ENCODE measurements at regions not wholly inside any gene's neighbourhood (a gene's known extent, or its start where the extent isn't known, plus 50 kb on each side); places are given as distances from the start of the nearest gene placed in this dataset.

DNA sequence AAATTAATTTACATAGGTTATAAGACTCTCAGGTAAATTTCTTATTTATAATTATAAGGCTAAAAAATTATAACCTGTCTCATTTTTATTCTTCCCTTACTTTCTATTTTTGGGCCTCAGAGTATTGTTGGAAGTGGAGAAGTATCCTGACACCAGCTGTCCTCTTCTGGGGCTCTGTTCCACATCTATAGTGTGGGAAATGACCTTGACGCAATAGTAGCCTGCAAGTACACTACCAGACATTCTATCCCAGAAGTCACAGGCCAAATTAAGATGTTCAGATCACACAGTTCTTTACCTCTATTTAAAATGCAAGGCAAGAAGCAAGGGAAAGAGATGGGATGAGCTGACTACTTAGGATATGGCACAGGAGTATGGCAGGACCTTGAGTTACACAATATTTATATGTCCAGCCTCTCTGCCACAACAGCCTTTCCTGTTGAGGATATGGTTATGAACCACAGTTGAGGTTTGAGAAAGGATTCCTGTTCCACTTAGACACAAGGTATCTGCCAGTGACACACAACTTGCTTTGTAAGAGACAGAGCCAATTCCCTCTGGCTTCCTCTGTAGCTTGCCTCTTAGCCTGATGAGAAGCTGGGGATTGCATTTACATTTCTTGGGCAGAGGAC is 158.0 kb upstream of the IL12A start:
- DNase-seq = no peak

DNA sequence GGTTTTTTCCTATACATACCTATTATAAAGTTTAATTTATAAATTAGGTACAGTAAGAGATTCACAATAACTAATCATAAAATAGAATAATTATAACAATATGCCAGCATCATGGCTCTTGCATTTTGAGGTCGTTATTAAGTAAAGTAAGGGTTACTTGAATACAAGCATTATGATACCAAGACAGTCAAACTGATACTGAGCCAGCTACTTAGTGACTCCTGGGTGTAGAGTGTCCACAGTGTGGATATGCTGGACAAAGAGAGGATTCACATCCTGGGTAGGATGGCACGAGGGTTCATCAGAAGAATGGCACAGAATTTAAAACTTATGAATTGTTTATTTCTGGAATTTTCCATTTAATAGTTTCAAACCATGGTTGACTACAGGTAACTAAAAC is 157.2 kb upstream of the IL12A start:
- no peak for DNase-seq

DNA sequence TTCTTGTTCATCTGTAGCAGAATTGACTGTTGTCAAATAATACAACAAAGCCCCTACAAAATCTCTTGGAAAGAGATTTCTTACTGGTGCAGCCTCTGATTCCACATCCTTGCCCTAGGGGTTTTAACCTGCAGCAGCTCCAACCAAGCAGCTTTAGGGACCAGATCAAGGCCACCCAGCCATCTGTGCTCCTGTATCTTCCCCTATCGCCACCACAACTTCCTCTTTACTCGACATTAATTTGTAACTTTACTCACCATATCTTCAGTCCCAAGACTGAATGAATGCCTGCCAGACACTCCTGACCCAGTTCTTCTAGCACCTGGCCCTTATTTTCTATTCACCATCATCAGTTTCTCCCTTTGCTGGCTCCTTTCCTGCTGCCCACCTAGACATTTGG is 156.6 kb upstream of the IL12A start:
- DNase-seq = peak in 2 of 3 donors; percentile 19 to 32

DNA sequence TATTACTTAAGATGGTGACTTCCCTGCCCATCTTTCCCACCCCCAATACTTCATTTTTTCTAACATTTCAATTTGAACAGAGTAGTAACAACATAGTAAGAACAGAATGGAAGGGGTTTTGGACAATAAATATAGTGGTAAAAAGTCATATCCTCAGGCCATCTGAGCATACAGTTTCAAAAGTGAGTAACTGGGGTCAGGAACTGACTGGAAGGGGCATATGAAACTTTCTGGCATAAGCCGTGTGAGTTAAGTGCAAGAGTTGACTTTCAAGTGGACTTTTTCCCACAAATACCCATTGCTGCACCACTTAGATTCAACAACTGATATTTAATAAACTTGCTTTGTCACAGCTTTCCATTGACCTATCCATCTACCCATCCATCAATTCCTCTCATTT is 153.5 kb upstream of the IL12A start:
- no peak for DNase-seq

DNA sequence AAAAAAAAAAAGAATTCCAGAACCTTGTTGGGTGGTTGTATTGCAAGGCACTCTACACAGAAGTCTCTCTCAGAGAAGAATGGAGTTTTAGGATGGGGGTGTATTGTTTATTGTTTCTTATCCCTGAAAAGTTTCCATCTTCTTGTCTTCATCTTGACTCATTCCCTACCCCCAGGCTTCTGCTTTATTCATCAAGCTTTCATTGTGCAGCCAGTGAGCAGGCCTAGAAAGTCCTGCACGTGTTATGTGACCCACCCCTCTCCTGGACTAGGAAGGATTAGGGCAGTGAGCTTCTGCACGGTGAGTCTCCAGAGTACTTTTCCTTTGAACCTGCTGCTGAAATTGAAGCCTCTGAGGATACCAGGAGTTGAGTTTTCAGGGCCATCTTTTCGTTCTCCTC is 150.9 kb upstream of the IL12A start:
- no peak for DNase-seq

DNA sequence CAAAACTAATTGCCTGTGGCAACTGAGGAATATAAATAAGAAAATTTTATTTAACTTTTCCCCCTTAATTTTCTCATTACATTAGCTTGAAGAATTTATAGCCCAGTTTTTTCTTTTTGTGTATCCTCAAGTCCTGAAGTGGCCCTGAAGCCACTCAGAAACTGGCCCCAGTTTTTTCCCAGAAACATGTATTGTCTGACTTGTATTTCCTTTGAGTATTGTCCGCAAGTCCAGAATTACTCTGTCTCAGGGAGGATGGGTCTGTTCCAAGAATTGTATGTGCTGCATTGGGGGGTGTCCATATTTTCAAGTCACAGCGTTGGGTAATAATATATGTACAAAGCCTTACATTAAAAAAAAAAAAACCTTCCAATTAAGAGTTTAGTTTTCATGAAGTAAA is 149.7 kb upstream of the IL12A start:
- DNase-seq = no peak

DNA sequence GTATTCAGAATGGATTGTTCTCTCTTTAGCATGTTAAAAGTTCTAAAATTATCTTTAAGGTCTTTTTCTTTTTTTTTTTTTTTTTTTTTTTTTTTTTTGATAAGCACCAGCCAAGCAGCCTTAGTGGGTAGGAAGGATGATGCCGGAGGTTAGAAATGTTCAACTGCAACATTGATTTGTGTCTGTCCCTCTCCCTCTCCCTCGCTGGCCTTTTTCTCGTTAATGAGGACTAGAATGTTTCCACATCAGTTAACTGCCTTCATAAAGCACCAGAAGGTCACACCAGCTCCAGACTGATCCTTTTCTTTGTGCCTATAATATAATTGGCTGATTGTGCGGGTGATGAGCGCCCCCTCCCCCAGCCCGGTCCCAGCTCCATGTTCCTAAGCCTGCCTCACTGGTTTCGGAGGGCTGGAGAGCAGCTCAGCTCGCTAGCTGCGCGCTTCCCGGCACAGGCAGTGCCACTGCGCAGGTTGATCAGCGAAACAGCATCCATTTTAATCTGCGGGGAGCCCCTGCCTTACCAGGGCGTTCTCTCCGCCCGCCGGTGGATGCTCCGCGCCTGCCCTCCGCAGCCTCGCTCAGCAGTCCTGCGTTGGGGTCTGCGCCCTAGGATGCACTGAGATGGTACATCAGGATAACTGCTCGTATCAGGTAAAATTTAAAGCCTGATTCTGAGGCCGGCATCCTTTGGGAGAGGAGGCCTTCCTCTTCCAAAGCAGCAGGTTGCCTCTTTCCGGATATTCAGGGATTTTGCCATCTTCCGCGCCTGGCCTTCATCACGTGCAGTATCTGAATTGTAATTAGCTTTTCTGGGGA is 148.9 kb upstream of the IL12A start, which contains the start of gene SCHIP1:
TSS of gene SCHIP1 (plus strand) at position 301 of the 819 bp plus-strand sequence.
- DNase-seq = no peak

DNA sequence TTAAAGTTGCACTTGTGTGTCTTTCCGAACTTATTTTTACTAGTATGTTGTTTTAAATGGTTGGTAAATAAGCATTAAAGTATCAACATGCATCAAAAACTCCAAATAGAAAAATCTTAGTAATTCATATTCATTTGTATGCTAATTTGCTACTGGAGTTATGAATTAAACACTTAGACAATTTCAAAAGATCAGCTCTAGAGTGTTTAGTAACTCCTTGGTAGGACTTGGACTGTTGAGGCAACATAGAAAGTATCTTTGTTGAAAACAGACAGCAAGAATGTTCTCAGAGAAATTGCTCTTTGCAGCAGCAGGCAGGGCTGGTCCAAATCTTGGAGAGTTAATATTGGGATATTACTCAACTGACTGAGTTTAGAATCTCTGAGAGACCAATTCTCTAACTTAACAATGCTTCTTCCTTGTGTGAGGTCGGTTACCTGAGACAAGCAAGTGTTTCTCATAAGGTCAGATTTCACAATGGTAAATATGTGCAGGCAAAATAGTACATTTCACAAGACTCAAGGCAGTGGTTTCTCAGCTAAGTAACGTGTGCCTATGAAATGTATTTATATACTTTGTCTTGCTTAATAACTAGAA is 147.8 kb upstream of the IL12A start:
- DNase-seq = no peak

DNA sequence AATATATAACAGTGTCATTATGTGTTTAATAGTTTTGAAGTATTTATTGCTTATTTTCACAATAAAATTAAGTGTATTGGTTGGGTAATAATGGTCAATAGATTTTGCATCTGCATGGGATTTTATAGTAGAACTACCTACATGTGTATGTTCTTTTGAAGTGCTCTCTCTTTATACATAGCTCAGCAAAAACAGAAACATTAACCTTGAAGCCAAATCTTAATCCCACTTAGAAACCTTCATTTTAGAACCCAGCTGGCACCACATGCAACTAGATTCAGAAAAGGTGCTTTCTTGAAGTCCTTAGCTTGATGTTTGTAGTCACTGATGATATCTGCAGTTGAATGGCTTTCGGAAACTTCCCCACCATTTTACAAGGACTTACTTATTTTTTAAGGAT is 146.9 kb upstream of the IL12A start:
- no peak for DNase-seq

DNA sequence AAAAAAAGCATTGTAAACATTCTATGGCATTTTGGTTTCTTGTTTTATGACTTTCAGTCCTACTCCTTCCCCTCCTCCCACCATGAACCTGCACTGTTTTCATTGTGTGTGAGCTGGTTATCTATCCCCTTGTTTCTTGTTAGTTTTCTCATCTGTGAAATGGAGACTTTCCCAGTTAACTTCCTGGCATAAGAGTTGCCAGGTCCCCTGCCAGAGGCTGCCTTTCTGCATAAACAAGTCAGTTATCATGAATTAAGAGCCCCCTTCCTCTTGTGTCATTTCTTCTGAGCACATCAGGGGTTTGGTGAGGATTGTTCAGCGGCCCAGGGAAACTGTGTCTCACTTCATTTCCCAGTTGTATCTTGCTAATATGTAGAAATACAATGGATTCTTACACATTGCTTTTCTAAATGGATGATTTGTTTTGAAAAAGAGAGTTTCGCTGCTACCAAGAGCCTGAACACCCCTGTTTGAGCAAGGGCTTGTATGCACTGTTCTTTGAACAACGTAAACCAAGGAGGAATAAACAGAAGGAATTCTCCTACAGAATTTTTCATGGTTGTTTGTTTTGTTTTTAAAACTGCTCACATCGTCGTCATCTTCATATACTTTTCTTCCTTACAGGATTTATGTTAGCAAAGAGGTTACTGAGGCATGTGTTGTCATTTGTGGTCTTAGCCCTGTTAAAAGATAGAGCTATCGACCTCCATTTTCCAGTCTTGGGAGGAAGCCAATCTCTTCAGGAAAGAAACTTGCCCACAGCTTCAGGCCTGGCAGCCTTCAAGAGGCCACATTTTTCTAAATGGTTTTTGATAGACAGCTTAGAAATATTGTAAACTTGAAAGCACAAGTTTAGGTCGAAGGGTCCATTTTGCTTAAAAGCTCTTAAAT is 144.6 kb upstream of the IL12A start:
- DNase-seq = no peak

DNA sequence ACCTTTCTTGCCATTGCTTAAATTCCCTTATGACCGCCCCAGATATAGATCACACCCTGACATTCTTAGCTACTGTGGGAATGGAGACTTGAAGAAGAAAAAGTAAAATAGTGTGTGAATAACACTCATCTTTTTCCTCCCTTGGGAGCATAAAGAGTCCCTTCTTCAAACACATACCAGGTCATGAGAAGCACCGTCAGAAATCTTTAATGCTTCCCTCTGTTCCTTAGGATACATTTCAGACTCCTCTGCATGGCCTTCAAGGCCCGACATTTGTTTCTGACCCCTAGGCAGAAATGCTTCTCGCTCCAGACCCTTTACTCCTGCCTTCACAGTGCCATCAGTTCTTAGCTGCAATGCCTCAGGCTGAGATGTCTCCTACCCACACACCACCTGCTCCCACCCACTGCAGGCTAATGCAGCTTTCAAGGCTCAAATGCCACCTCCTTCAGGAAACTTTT is 143.8 kb upstream of the IL12A start:
- no peak for DNase-seq

DNA sequence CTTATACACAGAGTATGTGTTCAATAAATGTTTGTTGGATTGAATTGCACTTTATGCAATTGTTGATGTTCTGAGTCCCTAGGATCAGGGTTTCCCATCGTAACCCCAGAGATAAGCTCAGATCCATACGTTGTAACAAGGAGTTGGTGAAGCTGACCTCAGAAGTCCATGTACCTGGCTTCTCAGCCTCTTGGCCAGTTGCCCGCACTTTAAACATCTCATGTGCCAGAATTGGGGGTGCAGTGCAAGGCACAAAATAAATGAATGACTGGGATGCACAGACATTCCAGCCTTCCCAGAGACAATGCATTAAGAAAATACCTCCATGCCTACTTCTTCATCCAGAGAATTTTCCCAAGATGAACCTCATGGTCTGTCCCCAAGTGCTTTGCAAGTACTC is 142.9 kb upstream of the IL12A start:
- no peak for DNase-seq

DNA sequence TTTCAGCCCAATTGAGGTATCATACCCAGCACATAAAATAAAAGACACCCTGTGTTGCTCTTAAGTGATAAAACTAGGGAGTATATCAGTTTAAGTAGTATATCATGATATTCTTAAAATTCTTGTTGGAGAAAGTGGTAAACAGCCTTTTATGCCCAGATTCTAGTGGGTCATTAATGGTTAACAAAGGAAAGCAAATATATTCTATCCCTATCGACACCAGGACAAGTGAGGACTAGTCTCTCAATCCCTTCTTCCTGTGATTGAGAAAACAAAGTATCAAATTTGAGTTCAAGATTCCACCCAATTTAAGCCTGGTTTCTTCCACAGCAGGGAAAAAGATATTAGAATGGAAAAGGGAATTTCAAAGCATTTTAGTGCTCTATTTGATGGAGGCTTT is 142.4 kb upstream of the IL12A start:
- DNase-seq = no peak

DNA sequence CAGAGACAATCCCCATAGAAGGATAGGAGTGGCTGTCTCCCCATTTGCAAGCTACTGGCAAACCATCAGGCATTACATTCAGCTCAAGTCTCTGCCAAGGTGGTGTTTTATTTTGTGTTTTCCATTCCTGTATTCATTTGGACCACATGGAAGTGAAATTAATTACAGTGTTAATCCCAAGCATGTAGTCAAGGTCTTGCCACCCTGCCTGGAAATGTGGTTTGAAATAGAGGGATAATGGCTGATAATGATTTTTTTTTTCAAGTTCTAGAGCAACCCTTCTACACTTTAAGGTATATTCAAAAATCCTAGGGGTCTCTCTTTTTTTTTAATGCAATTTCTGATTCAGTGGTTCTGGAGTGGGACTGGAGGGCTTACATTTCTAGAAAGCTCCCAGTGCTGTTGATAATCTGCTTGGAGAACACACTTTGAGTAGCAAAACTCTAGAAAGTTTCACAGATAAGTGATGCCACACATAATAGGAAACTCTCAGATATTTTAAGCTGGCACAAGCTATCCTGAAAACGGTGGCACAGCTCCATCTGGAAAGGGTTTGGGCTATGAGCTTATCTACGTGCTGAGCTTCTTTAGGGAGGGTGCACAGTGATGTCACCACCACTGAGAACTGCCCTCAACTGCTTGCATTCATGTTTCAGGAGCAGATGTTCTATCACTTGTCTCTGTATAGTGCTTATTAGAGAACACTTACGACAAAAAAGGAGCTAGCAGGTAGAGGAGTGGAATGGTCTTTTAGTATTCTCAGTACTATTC is 140.1 kb upstream of the IL12A start:
- no peak for DNase-seq

DNA sequence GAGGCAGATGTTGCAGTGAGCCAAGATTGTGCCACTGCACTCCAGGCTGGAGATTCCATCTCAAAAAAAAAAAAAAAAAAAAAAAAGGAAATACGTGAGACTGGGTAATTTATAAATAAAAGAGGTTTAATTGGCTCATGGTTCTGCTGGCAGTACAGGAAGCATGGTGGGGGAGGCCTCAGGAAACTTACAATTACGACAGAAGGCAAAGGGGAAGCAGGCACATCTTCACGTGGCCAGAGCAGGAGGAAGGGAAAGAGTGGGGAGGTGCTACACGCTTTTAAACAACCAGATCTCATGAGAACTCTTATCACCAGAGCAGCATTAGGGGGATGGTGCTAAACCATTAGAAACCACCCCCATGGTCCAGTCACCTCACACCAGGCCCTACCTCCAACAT is 138.2 kb upstream of the IL12A start:
- DNase-seq = peak; percentile 36 to 46 (median 39)

DNA sequence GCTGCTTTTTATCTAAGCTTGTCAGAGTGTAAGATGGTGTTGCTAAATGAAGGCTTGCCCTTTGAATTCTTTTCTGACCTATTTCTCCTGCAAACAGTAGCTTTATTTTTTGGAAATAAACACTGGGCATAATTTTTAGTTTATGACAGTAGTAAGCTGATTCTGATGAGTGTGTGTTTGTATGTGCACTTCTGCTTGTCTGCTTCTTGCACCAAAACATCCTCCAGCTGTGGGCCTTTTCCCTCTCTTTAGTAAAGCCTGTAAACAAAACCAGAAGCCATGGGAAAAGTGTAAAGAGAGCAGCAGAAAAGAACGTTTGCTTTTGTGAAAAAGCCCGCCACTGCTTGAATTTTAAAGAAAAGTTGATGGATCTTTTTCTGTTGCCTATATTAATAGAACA is 136.4 kb upstream of the IL12A start:
- DNase-seq = no peak

DNA sequence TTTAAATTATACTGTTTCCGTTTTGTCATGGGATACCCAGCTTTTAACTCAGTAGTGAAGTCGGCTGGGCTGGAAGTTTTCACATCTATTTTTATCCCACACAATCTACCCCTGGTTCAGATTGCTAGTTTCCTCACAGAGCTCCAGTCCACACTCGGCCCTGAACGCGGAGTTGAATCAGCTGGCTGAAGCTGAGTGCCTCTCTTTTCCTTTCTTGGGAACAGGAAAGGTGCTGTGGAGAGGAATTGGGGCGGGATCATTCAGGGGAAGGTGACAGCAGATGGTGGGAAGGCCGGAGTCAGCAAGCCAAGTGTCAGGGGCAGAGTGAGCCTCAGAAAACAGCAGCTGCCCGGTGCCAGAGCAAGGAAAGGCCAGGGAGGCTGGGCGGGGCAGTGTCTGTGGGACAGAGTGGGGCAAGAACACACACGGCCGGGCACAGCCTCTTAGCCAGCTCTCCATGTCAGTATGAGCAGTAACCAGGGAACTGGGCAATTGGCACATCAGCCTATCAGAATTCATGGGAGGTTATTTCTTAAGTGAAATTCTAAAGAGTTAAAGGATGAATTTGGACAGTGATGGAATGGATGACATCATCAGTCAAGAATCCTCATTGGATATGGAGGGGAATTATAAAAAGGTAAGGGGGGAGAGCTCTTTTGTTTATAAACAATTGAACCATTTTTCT is 135.7 kb upstream of the IL12A start:
- no peak for DNase-seq

DNA sequence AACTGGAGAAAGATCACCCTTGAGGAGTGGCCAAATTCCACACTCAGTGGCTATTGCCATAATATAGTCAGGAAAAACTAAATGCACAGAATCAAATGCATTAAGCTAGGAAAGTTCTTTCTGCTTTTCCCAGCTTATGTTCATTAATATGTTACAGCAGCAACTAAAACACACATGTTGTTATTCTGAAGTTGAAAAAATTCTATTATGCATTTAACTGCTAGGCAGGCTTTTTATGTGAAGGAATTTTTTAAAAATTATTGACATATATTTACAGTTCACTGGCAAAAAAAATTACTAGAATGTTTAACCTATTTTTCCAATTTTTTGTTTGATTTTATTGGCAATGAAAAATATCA is 135.2 kb upstream of the IL12A start:
- DNase-seq = no peak

DNA sequence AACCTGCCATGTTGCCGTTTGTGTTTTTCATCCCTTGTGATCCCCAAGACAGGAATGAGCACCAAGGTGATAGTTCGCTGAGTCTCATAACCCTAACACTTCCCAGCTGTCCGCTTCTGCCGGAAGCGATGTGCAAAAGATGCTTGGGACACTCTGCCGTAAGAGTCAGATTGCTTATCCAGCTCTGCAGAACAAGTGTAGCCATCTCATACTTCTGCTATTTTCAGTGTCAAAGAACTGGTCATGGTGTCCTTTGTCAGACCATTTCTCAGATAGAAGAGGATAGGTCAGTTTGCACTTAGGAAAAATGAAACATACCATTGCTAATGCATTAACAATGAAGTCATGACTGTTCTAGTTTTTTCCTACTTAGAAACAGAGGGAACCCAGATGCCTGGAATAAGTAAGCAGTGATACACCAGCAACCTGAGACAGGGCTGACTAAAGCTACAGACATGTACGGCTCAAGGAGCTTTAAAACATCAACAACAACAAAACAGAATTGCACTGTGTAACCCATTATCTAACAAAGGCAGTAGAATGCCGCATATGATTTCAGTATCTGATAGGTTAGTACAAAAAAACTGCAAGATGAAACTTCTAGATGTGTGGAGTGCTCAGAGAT is 134.0 kb upstream of the IL12A start:
- peak in 1 of 3 donors; percentile 15 for DNase-seq

DNA sequence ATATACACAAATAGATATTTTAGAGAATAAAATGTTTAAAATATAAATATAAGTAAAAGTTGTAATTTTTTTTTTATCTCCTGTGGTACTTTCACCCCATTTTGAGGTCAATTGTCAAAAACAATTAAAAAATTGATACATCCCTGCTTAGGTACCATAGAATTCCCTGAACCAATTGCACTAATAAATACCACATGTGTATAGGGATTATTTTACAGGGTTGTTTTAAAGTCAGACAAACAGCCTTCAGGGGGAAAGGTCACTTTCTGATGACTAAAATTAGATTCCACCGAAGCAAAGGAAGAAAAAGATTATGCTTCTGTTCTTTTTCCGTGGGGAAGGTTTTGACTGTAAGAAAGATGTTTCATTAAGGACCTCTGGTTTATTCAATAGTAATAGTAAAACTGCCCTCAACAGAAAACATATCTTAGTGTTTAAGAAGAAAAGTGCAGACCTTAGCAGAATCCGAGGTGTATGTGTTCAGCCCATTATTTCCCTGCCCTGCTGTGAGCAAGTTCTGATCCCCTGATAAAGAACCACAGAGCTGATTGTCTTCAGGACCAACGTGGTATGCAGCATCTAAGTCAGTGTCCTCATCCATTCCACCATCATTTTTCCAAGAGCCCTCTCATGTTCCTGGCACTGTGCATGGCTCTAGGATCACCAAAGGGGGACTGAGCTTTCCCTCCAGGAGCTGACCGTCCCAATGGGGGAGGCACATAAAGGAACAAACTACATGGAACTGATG is 132.9 kb upstream of the IL12A start:
- DNase-seq = no peak

Data from suppressor macrophage treated with lipopolysaccharide for 1 hour (primary cell).